HG02642 (cell line): ENCODE measurements at regions not wholly inside any gene's neighbourhood (a gene's known extent, or its start where the extent isn't known, plus 50 kb on each side); places are given as distances from the start of the nearest gene placed in this dataset.

Experiments used
- ATAC-seq: cut with Tn5 transposase; IDR thresholded peaks from one replicate; pipeline ENCODE4 v1.9.1; 2021; ENCODE audit warnings: mild to moderate bottlenecking; ENCODE audit not compliant: unreplicated experiment, poor library complexity

GRCh38 chr12:77584860-77585259 lies 245.8 kb upstream of the NAV3 start:
- ATAC-seq: no peak

GRCh38 chr12:77578466-77579220 lies 252.1 kb upstream of the NAV3 start:
- ATAC-seq: no peak

GRCh38 chr12:77577791-77578190 lies 252.9 kb upstream of the NAV3 start:
- ATAC-seq: no peak

GRCh38 chr12:77575376-77575919 lies 255.2 kb upstream of the NAV3 start:
- no peak for ATAC-seq

- ATAC-seq: no peak
Observed at GRCh38 chr12:77572371-77572770, 258.3 kb upstream of the NAV3 start.

- ATAC-seq: no peak
Observed at GRCh38 chr12:77571768-77572167, 258.9 kb upstream of the NAV3 start.

GRCh38 chr12:77571127-77571526 lies 259.6 kb upstream of the NAV3 start:
- ATAC-seq: no peak

- no peak for ATAC-seq
Observed at GRCh38 chr12:77569876-77570275, 260.8 kb upstream of the NAV3 start.

- ATAC-seq: no peak
Observed at GRCh38 chr12:77560714-77561113, 270.0 kb upstream of the NAV3 start.

GRCh38 chr12:77559400-77560074 lies 271.2 kb upstream of the NAV3 start:
- ATAC-seq: no peak

- ATAC-seq: no peak
Observed at GRCh38 chr12:77555074-77555473, 275.6 kb upstream of the NAV3 start.

- ATAC-seq: peak; percentile 99
Observed at GRCh38 chr12:77553976-77554619, 276.6 kb upstream of the NAV3 start.

- no peak for ATAC-seq
Observed at GRCh38 chr12:77549383-77550128, 281.1 kb upstream of the NAV3 start.

- no peak for ATAC-seq
Observed at GRCh38 chr12:77548797-77549196, 281.9 kb upstream of the NAV3 start.

GRCh38 chr12:77540097-77540496 lies 290.6 kb upstream of the NAV3 start:
- no peak for ATAC-seq

- ATAC-seq: no peak
Observed at GRCh38 chr12:77537663-77538062, 293.0 kb upstream of the NAV3 start.

GRCh38 chr12:77535734-77536133 lies 295.0 kb upstream of the NAV3 start:
- no peak for ATAC-seq

- ATAC-seq: no peak
Observed at GRCh38 chr12:77531912-77532311, 298.8 kb upstream of the NAV3 start.

GRCh38 chr12:77522247-77522646 lies 308.4 kb upstream of the NAV3 start:
- ATAC-seq: no peak

GRCh38 chr12:77521508-77522115 lies 309.1 kb upstream of the NAV3 start:
- ATAC-seq: no peak
